ENCODE measurements at regions not wholly inside any gene's neighbourhood (a gene's known extent, or its start where the extent isn't known, plus 50 kb on each side); places are given as distances from the start of the nearest gene placed in this dataset.

- TF ChIP-seq, protein P1, sequence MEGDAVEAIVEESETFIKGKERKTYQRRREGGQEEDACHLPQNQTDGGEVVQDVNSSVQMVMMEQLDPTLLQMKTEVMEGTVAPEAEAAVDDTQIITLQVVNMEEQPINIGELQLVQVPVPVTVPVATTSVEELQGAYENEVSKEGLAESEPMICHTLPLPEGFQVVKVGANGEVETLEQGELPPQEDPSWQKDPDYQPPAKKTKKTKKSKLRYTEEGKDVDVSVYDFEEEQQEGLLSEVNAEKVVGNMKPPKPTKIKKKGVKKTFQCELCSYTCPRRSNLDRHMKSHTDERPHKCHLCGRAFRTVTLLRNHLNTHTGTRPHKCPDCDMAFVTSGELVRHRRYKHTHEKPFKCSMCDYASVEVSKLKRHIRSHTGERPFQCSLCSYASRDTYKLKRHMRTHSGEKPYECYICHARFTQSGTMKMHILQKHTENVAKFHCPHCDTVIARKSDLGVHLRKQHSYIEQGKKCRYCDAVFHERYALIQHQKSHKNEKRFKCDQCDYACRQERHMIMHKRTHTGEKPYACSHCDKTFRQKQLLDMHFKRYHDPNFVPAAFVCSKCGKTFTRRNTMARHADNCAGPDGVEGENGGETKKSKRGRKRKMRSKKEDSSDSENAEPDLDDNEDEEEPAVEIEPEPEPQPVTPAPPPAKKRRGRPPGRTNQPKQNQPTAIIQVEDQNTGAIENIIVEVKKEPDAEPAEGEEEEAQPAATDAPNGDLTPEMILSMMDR (IDR thresholded peaks at IDR 0.05) = no peak
- no peak for TF ChIP-seq POLR2A (IDR thresholded peaks at IDR 0.05)
These were observed 93.4 kb upstream of the NHSL1 start for GRCh38 chr6:138592749-138593123.
